K562 (cell line): ENCODE measurements at regions not wholly inside any gene's neighbourhood (a gene's known extent, or its start where the extent isn't known, plus 50 kb on each side); places are given as distances from the start of the nearest gene placed in this dataset.

Source experiments
- ATAC-seq: fragments of 200-7000 bp; cut with Tn5 transposase; 3 replicates; pipeline ENCODE4 v1.9.1; 2020; ENCODE audit warnings: moderate library complexity
- BruUV-seq: library from RNA; stranded (reverse); fragments of 400-500 nt; replicated peaks from 2 replicates; lab custom pipeline; 2021; lab: Mats Ljungman, UMichigan
- CTCF ChIA-PET: fragments of 300-600 bp; formaldehyde crosslinking; extraction: SDS; loops from one replicate; lab custom pipeline; 2021; ENCODE audit warnings: low intra/inter-chr PET ratio; lab: Yijun Ruan, JAX
- POLR2A ChIA-PET: fragments of 300-600, 350-650 bp; sonication (Branson Sonifier 250); formaldehyde crosslinking; extraction: SDS; loops from one replicate; lab custom pipeline; 2021; ENCODE audit warnings: antibody characterized with exemption, inconsistent platforms; lab: Yijun Ruan, JAX
- DNase-seq, 4 experiments: peaks; one replicate each; pipeline versions ENCODE4 v3.0.0 to v3.0.0-alpha.2; 2011 to 2018; ENCODE audit warnings: low spot score in 3 of 4, mixed read lengths in 3 of 4; ENCODE audit errors: extremely low read depth in 1 of 4
- FAIRE-seq: peaks from 2 replicates; lab custom pipeline; 2011; peaks lifted over from hg19 to GRCh38; lab: Jason Lieb, UNC
- H2AFZ ChIP-seq: 2 replicates; pipeline ENCODE4 v1.6.0; 2011; ENCODE audit warnings: low read depth, low read length, control low read depth, inconsistent platforms
- H3K27ac ChIP-seq: fragments of 200-600 bp; 3 replicates; pipeline ENCODE4 v1.8.0; 2011; ENCODE audit warnings: low read depth, mild to moderate bottlenecking, control low read depth, inconsistent platforms, low read length, moderate library complexity, mixed read lengths; ENCODE audit errors: extremely low read depth
- H3K27me3 ChIP-seq, 2 experiments: fragments of 300-600 bp in 1 of 2; 2 replicates in 1 of 2; 3 replicates in 1 of 2; pipeline versions ENCODE4 v1.6.0 to v1.8.0; 2011; ENCODE audit warnings: inconsistent platforms in 2 of 2, low read length in 2 of 2, mild to moderate bottlenecking in 1 of 2, mixed read lengths in 1 of 2, moderate library complexity in 1 of 2; ENCODE audit not compliant: control insufficient read depth in 2 of 2, insufficient read depth in 2 of 2
- H3K36me3 ChIP-seq: fragments of 300-600 bp; 3 replicates; pipeline ENCODE4 v1.8.0; 2011; ENCODE audit warnings: mild to moderate bottlenecking, low read length, inconsistent platforms; ENCODE audit not compliant: control insufficient read depth, insufficient read depth
- H3K4me1 ChIP-seq, 2 experiments: fragments of 200-600 bp in 1 of 2; replicated peaks in 1 of 2; 2 replicates in 1 of 2; 3 replicates in 1 of 2; pipeline versions ENCODE4 v1.5.1 to v1.8.0; 2011; ENCODE audit warnings: inconsistent platforms in 2 of 2, low read length in 2 of 2, mild to moderate bottlenecking in 1 of 2, mixed read lengths in 1 of 2, moderate library complexity in 1 of 2; ENCODE audit not compliant: control insufficient read depth in 2 of 2, insufficient read depth in 2 of 2
- H3K4me2 ChIP-seq: 2 replicates; pipeline ENCODE4 v1.6.1; 2011; ENCODE audit warnings: low read length, control low read depth, inconsistent platforms, mixed read lengths; ENCODE audit not compliant: insufficient read depth
- H3K4me3 ChIP-seq: fragments of 200-600 bp; sonication (generic), shearing (Covaris generic); 2 replicates; pipeline ENCODE4 v1.5.1; 2016; ENCODE audit warnings: control low read depth, inconsistent platforms
- H3K79me2 ChIP-seq: fragments of 200-600 bp; 3 replicates; pipeline ENCODE4 v1.8.0; 2011; ENCODE audit warnings: low read length, inconsistent platforms; ENCODE audit not compliant: control insufficient read depth, insufficient read depth
- H3K9ac ChIP-seq, 2 experiments: 2 replicates each; pipeline versions ENCODE4 v1.6.0 to v1.6.1; 2011; ENCODE audit warnings: low read depth in 2 of 2, low read length in 2 of 2, control low read depth in 1 of 2, inconsistent platforms in 1 of 2, mild to moderate bottlenecking in 1 of 2, mixed read lengths in 1 of 2; ENCODE audit not compliant: insufficient read depth in 1 of 2
- H3K9me1 ChIP-seq: one replicate; pipeline ENCODE4 v1.6.0; 2011; ENCODE audit warnings: inconsistent platforms, mild to moderate bottlenecking, low read length, moderate library complexity; ENCODE audit not compliant: control insufficient read depth, insufficient read depth
- H3K9me3 ChIP-seq: replicated peaks from 2 replicates; pipeline ENCODE4 v1.5.1; 2011; ENCODE audit warnings: low read depth, low read length, inconsistent platforms; ENCODE audit not compliant: control insufficient read depth, insufficient read depth
- H4K20me1 ChIP-seq: replicated peaks from 2 replicates; pipeline ENCODE4 v1.6.1; 2011; ENCODE audit warnings: low read length, inconsistent platforms, mixed read lengths; ENCODE audit not compliant: control insufficient read depth, insufficient read depth
- ATF1 ChIP-seq, 2 experiments: fragments of 450-650 bp in 1 of 2; IDR thresholded peaks; 2 replicates each; pipeline ENCODE4 v1.6.1; 2016; ENCODE audit warnings: missing compliant biosample characterization in 1 of 2, missing genetic modification characterization in 1 of 2
- ATF6 ChIP-seq: sonication (generic); formaldehyde crosslinking; IDR thresholded peaks from 2 replicates; pipeline ENCODE4 v1.4.0; 2020; ENCODE audit warnings: mild to moderate bottlenecking, missing genetic modification reagents
- ETV5 ChIP-seq: sonication (generic); formaldehyde crosslinking; IDR thresholded peaks from 2 replicates; pipeline ENCODE4 v1.4.0; 2020; ENCODE audit warnings: low read depth, mild to moderate bottlenecking, missing genetic modification reagents
- HDAC3 ChIP-seq: fragments of 450-650 bp; IDR thresholded peaks from 2 replicates; pipeline ENCODE4 v1.6.1; 2018; ENCODE audit warnings: borderline replicate concordance, mild to moderate bottlenecking, moderate library complexity; ENCODE audit not compliant: partially characterized antibody
- IRF2 ChIP-seq: sonication (generic); formaldehyde crosslinking; IDR thresholded peaks from 2 replicates; pipeline ENCODE4 v1.8.1; 2022; ENCODE audit warnings: mild to moderate bottlenecking, missing genetic modification reagents
- LARP7 ChIP-seq: fragments of 450-650 bp; IDR thresholded peaks from 2 replicates; pipeline ENCODE4 v1.6.1; 2016
- NR2F6 ChIP-seq: fragments of 450-650 bp; formaldehyde crosslinking; IDR thresholded peaks from 2 replicates; pipeline ENCODE4 v1.4.0; 2020; ENCODE audit warnings: mild to moderate bottlenecking
- POU5F1 ChIP-seq: fragments of 150-350 bp; IDR thresholded peaks from 2 replicates; pipeline ENCODE4 v1.6.1; 2014; ENCODE audit warnings: borderline replicate concordance, low read length, low read depth, mild to moderate bottlenecking; ENCODE audit not compliant: partially characterized antibody
- PRMT5 ChIP-seq: sonication (generic); formaldehyde crosslinking; IDR thresholded peaks from 2 replicates; pipeline ENCODE4 v1.5.0; 2020; ENCODE audit warnings: missing genetic modification reagents
- RFX1 ChIP-seq: fragments of 450-650 bp; IDR thresholded peaks from 2 replicates; pipeline ENCODE4 v1.6.1; 2016; ENCODE audit warnings: mild to moderate bottlenecking, moderate library complexity
- STAT5B ChIP-seq: fragments of 250-450 bp; sonication (Bioruptor Pico); IDR thresholded peaks from 2 replicates; pipeline ENCODE4 v1.8.0; 2021; ENCODE audit warnings: mild to moderate bottlenecking, inconsistent platforms
- TFAM ChIP-seq: fragments of 250-450 bp; sonication (Bioruptor Pico); conservative IDR thresholded peaks from 2 replicates; pipeline ENCODE4 v1.5.0; 2021; ENCODE audit warnings: mild to moderate bottlenecking, moderate library complexity
- TFAP4 ChIP-seq: sonication (generic); formaldehyde crosslinking; IDR thresholded peaks from 2 replicates; pipeline ENCODE4 v1.8.0; 2022; ENCODE audit warnings: missing genetic modification reagents, mild to moderate bottlenecking, moderate library complexity, borderline replicate concordance
- USF1 ChIP-seq: sonication (generic); formaldehyde crosslinking; IDR thresholded peaks from 2 replicates; pipeline ENCODE4 v1.9.0; 2022; ENCODE audit warnings: mild to moderate bottlenecking, missing genetic modification reagents
- ZFP30 ChIP-seq: fragments of 250-450 bp; sonication (Bioruptor Pico); IDR thresholded peaks from 2 replicates; pipeline ENCODE4 v1.8.0; 2022; ENCODE audit warnings: moderate library complexity, mild to moderate bottlenecking, inconsistent platforms, borderline replicate concordance
- ZNF143 ChIP-seq: sonication (generic); formaldehyde crosslinking; IDR thresholded peaks from 2 replicates; pipeline ENCODE4 v1.9.0; 2022; ENCODE audit warnings: mild to moderate bottlenecking, missing genetic modification reagents
- ZNF507 ChIP-seq: conservative IDR thresholded peaks from 2 replicates; pipeline ENCODE4 v1.6.1; 2017; ENCODE audit warnings: missing genetic modification characterization, missing compliant biosample characterization
- ZNF707 ChIP-seq: fragments of 250-450 bp; sonication (Bioruptor Pico); conservative IDR thresholded peaks from 2 replicates; pipeline ENCODE4 v1.8.0; 2022; ENCODE audit warnings: inconsistent platforms, mild to moderate bottlenecking, moderate library complexity
- ZNF717 ChIP-seq: fragments of 250-450 bp; sonication (Bioruptor Pico); IDR thresholded peaks from 2 replicates; pipeline ENCODE4 v1.5.0; 2021
- ZZZ3 ChIP-seq: fragments of 450-650 bp; IDR thresholded peaks from 2 replicates; pipeline ENCODE4 v1.6.1; 2016; ENCODE audit warnings: antibody characterized with exemption, mild to moderate bottlenecking, moderate library complexity
- WGBS: fragments of 100-300 bp; shearing (Covaris generic); methylation state at CpG from one replicate; pipeline ENCODE4 v1.1.6; 2016; ENCODE audit warnings: low coverage, mixed read lengths; ENCODE audit not compliant: insufficient coverage; ENCODE audit errors: missing lambda C conversion rate; 5-methylcytosine and 5-hydroxymethylcytosine counted together
- in situ Hi-C: fragments of 300-500 bp; cut with MboI; formaldehyde crosslinking; loops from 4 replicates; pipeline ENCODE4 v1.15.0; 2018; ENCODE audit warnings: inconsistent platforms, mixed read lengths
- intact Hi-C: fragments of 100-400 bp; cut with micrococcal nuclease; formaldehyde crosslinking; loops from 2 replicates; pipeline ENCODE4 v1.14.2; 2022

- WGBS = 11% methylated on average over 1 of the region's 2 CpGs
- FAIRE-seq (no peak), ATAC-seq (no peak), DNase-seq (no peak)
- no peaks in the 10 kb centered on the region for H3K4me1 ChIP-seq
- no peak overlapping the region for H3K9ac ChIP-seq
- no peak overlapping the region for H3K27ac ChIP-seq
- H3K9me3 ChIP-seq = no peaks in the 10 kb centered on the region
- ChIA-PET CTCF (no interaction called here), POLR2A (no interaction called here)
- no peaks in the 10 kb centered on the region for H3K27me3 ChIP-seq
- no peak overlapping the region for H3K4me3 ChIP-seq
- no peaks in the 10 kb centered on the region for H3K9me1 ChIP-seq
- H3K4me2 ChIP-seq = no peak overlapping the region
- H4K20me1 ChIP-seq = no peaks in the 10 kb centered on the region
- intact Hi-C loops = no loop called here
- H3K79me2 ChIP-seq = no peaks in the 10 kb centered on the region
- in situ Hi-C loops = no loop called here
- no TSS peak for BruUV-seq
- no peak overlapping the region for H2AFZ ChIP-seq
- no peaks in the 10 kb centered on the region for H3K36me3 ChIP-seq
- TF ChIP-seq PRMT5 (CRISPR knock-in tag) = no peak
- TF ChIP-seq POU5F1 = no peak
- no peak for TF ChIP-seq ZNF143 (CRISPR knock-in tag)
- TF ChIP-seq IRF2 (CRISPR knock-in tag) = no peak
- no peak for TF ChIP-seq HDAC3
- no peak for TF ChIP-seq RFX1
- TF ChIP-seq ZNF507 (tag) = no peak
- no peak for TF ChIP-seq ATF1 (CRISPR knock-in tag; IDR thresholded peaks at IDR 0.05)
- TF ChIP-seq ATF1 (tag; IDR thresholded peaks at IDR 0.05) = no peak
- TF ChIP-seq ZZZ3 = no peak
- no peak for TF ChIP-seq ZNF707 (CRISPR knock-in tag)
- no peak for TF ChIP-seq LARP7
- TF ChIP-seq TFAP4 = no peak
- TF ChIP-seq STAT5B (CRISPR knock-in tag) = no peak
- no peak for TF ChIP-seq NR2F6
- TF ChIP-seq ATF6 (CRISPR knock-in tag) = no peak
- TF ChIP-seq TFAM = no peak
- TF ChIP-seq ZFP30 = no peak
- no peak for TF ChIP-seq USF1 (CRISPR knock-in tag)
- no peak for TF ChIP-seq ETV5 (CRISPR knock-in tag)
- no peak for TF ChIP-seq ZNF717 (CRISPR knock-in tag)
These were observed 300.8 kb downstream of the OSTF1 start for GRCh38 chr9:75389101-75389500.
